A673 (cell line): ENCODE measurements at regions not wholly inside any gene's neighbourhood (a gene's known extent, or its start where the extent isn't known, plus 50 kb on each side); places are given as distances from the start of the nearest gene placed in this dataset.

Experiments
- EZH2 ChIP-seq: fragments of 200-600 bp; sonication (generic); IDR thresholded peaks from 2 replicates; pipeline ENCODE4 v1.6.1; 2017; ENCODE audit warnings: borderline replicate concordance, low read depth, mild to moderate bottlenecking, mixed read lengths, antibody characterized with exemption, low read length; ENCODE audit not compliant: poor library complexity, severe bottlenecking
- TF ChIP-seq, protein P1 (sequence below): fragments of 300-800, 200-600 bp; sonication (generic); conservative IDR thresholded peaks from 2 replicates; pipeline ENCODE4 v1.5.1; 2017; ENCODE audit warnings: low read depth, mild to moderate bottlenecking, antibody characterized with exemption, low read length, moderate library complexity, mixed read lengths

DNA sequence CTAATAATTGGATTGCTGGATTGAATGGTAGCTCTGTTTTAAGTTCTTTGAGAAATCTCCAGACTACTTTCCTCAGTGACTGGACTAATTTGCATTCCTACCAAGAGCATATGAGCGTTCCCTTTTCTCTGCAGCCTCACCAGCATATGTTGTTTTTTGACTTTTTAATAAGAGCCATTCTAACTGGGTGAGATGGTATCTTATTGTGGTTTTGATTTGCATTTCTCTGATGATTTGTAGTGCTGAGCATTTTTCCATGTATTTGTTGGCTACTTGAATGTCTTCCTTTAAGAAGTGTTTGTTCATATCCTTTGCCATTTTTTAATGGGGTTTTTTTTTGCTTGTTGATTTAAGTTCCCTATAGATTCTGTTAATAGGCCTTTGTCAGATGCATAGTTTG is 94.7 kb upstream of the AHI1 start:
- TF ChIP-seq, protein P1, sequence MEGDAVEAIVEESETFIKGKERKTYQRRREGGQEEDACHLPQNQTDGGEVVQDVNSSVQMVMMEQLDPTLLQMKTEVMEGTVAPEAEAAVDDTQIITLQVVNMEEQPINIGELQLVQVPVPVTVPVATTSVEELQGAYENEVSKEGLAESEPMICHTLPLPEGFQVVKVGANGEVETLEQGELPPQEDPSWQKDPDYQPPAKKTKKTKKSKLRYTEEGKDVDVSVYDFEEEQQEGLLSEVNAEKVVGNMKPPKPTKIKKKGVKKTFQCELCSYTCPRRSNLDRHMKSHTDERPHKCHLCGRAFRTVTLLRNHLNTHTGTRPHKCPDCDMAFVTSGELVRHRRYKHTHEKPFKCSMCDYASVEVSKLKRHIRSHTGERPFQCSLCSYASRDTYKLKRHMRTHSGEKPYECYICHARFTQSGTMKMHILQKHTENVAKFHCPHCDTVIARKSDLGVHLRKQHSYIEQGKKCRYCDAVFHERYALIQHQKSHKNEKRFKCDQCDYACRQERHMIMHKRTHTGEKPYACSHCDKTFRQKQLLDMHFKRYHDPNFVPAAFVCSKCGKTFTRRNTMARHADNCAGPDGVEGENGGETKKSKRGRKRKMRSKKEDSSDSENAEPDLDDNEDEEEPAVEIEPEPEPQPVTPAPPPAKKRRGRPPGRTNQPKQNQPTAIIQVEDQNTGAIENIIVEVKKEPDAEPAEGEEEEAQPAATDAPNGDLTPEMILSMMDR: no peak
- no peak for TF ChIP-seq EZH2
